WI38 (cell line): ENCODE measurements at regions not wholly inside any gene's neighbourhood (a gene's known extent, or its start where the extent isn't known, plus 50 kb on each side); places are given as distances from the start of the nearest gene placed in this dataset.
"Not testable (repeated sequence)": the region's sequence is repeated elsewhere in the genome, so short reads cannot be mapped to it uniquely, and the experiment has no call there.

Source experiments
- H3K4me3 ChIP-seq: 2 replicates; pipeline ENCODE4 v1.5.1; 2011; ENCODE audit warnings: low read depth, mild to moderate bottlenecking, control low read depth, low read length
- CTCF ChIP-seq: IDR thresholded peaks from 2 replicates; pipeline ENCODE4 v1.5.1; 2012; ENCODE audit warnings: low read depth, mild to moderate bottlenecking, control low read depth, low read length

GRCh38 chr2:36134281-36134680 is 221.3 kb upstream of the CRIM1 start:
- no peak overlapping the region for H3K4me3 ChIP-seq
- TF ChIP-seq CTCF = no peak

- TF ChIP-seq CTCF = no peak
- H3K4me3 ChIP-seq = no peak overlapping the region
Observed at GRCh38 chr2:36128359-36128758, 227.2 kb upstream of the CRIM1 start.

- no peak for TF ChIP-seq CTCF
- H3K4me3 ChIP-seq = no peak overlapping the region
Observed at GRCh38 chr2:36125702-36126101, 229.9 kb upstream of the CRIM1 start.

- TF ChIP-seq CTCF = no peak
Observed at GRCh38 chr2:36123995-36124394, 231.6 kb upstream of the CRIM1 start.

GRCh38 chr2:36097022-36097421 is 258.6 kb upstream of the CRIM1 start:
- TF ChIP-seq CTCF = no peak
- no peak overlapping the region for H3K4me3 ChIP-seq

More at GRCh38 chr2:36123995-36124394, 231.6 kb upstream of the CRIM1 start:
- no peak overlapping the region for H3K4me3 ChIP-seq

- not testable (repeated sequence) for H3K4me3 ChIP-seq
Observed at GRCh38 chr2:36091844-36092741, 263.5 kb upstream of the CRIM1 start.

GRCh38 chr2:36088716-36089328 is 266.8 kb upstream of the CRIM1 start:
- no peak for TF ChIP-seq CTCF
- no peak overlapping the region for H3K4me3 ChIP-seq
